Activated CD8-positive, alpha-beta memory T cell treated with anti-CD3 and anti-CD28 coated beads for 1 hour (primary cell): ENCODE measurements at regions not wholly inside any gene's neighbourhood (a gene's known extent, or its start where the extent isn't known, plus 50 kb on each side); places are given as distances from the start of the nearest gene placed in this dataset.

Experiments used
- DNase-seq, 2 donors: peaks; one replicate each; pipeline ENCODE4 v3.0.0-alpha.2; 2020; ENCODE audit warnings: low read depth in 1 of 2; ENCODE audit errors: extremely low read depth in 1 of 2

DNA sequence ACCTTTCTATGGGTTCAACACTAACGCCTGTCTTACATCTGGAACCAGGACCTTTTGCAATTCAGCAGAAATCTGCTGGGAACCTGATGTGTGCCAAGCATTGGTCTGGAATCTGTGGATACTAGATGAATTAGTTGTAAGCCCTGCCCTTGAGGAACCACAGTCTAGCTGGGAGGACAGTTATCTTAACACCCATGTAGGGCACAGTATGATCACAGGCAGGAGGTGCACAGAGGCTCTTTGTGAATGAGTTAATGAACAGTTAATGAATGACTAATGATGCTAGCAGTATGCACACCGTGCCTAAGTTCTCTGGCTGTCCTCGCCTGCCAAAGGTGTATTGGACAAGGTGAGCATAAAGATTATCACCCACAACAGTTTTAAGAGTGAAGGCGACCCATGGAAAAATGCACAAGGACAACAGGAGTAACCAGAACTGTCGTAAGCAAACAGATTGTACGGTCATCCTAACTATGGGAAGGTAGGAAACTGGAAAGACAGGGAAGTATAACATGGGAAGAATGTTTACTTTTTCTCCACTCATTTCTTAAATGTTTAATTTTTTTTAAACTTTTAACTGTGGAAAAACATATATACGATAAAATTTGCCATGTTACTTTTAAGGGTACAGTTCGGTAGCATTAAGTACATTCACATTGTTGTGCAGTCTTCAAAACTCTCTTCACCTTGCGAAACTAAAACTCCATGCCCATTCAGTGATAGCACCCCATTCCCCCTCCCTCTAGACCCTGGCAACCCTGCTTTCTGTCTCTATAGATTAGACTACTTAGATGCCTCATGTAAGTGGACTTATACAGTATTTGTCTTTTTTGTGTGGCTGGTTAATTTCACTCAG lies 139.9 kb downstream of the CXCL12 start:
- DNase-seq = no peak

DNA sequence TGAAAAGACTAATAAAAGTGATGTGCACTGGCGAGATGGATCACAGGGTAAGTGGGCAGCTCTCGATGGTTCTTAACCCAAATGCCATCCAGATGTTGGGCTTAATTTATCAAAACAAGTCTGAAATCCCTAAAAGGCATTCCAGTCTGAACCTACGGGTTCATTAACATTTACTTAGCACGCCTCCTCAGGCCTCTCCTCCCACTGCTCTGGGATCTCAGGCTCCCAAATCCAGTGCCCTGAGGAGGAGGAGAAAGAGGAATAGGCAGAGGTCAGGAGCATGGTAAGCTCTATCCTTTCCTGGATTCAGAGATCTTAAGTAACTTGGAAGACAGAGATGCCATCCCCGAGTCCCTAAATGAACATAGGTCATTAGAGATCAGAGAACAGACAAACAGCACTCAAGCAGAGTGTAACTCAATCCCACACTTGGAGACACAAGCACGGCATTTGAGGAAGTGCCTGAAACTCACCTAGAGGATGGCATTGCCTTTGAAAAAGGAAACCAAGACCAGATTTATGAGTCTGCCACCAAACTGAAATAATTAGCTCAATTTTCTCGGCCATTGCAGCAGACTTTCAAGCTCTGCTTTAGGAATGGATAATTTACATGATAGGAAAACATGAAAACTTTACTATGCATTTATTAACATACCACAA lies 140.9 kb downstream of the CXCL12 start:
- no peak for DNase-seq

DNA sequence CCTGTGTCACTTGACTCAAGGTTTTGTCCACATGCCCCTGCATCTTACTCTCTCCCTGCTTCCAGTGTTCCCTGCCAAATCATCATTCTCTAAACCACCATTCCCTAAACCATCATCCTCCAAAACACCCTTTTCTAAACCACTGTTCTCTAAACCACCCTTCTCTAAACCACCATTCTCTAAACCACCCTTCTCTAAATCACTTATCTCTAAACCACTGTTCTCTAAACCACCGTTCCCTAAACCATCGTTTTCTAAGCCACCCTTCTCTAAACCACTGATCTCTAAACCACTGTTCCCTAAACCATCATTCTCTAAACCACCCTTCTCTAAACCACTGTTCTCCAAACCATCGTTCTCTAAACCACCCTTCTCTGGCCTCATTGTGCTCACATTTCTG lies 142.1 kb downstream of the CXCL12 start:
- no peak for DNase-seq

DNA sequence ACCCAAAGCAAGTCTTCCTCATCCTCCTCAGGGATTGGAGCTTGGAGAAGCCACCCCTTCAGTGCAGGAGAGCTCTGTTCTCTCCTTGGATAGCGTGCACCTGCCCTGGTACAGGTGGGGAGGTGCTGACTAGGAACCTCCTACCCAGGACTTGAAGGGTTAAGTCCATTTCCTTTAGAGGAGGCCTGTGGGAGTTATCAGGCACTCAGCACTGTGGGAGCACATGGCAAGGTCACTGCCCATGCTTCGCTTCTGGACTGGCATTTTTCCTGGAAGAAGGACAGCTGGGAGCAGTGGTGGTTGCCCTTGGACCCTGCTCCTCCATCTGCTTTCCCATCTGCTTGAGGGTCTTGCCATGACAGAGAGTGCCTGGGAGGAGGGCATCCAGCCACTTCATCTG lies 142.8 kb downstream of the CXCL12 start:
- no peak for DNase-seq

DNA sequence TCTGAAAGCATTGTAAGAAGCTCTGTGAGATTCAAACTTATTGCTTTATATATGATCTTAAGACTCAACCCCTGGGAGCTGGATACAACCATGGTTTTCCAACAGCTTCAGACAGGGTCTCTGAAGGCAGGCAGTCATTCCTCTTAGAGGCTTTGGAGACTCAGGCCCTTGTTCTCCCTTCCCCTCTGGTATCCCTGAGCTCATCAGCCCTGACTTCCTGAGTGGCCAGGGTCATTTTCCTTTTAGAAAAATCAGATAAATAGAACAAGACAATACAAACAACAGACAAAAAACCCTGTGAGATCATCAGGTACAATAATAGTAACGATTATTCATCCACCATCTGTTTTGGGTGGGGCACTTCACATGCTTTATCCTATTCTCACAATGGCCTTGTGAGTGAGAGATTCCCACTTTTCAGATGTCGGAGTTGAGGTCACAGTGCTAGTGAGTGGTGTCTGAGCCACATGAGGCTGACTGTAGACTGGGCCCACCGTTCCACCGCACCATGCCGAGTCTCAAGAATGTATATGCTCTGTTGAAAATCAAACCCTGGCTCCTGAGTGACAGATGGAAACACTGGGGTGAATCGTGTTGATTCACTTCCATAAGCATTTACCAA lies 144.2 kb downstream of the CXCL12 start:
- no peak for DNase-seq

DNA sequence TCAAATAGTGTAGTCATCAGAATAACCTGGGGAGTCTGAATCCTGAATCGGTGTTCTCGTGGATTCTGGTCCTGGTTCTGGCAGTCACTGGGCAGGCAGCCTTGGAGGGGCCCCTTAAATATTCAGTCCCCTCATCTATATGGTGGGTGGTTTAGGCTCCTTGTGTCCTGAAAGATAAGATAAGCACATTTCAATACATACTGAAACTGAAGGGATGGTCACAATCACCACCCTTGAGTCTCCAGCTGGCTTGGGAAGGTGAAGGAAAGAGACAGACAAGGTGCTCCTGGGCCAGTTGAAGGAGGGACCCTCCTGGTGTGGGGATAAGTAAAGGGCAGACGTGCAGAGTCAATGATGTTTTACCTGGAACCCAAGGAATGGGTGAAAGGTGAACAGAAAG lies 146.7 kb downstream of the CXCL12 start:
- no peak for DNase-seq

DNA sequence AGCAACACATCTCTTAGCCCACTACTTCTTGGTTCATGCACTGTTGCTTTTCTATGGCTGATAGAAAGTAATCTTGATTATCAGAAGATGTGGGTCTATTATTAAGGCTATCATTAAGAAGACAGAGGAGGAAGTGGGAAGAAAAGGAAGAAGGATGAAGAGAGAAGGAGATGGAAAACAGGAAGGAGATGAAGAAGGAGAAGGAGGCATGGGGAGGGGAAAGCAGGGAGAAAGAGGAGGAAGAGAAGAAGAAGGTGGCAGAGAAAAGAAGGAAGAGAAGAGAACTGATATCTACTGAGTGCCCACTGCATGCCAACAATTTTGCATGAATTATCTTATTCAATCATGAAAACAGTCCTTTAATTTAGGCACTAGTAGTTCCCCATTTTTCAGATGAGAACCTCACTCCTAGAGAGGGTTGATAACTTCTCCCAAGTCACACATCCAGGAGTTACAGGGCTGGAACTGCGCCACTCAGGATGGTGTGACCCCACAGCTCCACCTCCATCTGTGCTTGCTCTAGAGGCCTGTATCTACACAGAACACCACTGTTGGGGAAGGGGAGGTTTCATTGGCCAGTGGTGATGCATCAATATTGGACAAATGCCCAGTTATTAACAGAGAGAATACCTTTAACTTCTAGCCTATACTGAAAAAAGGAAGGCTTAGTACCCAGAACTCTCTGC lies 147.4 kb downstream of the CXCL12 start:
- DNase-seq = no peak

DNA sequence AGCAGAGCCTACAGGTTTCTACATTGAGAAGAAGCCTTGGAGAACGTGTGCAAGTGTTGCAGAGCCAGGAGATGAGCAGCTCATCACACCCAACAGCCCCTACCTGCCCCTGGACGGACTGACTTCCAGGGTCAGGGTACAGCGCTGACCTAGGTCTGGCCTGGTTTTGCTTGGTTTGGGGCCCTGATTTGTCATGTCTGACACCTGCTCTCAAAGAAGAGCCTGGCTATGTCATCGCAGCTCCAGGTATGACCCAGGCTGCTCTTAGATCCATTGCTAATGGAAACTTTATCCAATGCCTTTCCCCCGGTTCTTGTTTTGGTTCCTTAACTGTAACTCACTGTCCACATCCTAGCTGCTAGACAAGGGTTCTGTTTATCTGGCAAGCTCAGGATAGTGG lies 149.5 kb downstream of the CXCL12 start:
- no peak for DNase-seq

DNA sequence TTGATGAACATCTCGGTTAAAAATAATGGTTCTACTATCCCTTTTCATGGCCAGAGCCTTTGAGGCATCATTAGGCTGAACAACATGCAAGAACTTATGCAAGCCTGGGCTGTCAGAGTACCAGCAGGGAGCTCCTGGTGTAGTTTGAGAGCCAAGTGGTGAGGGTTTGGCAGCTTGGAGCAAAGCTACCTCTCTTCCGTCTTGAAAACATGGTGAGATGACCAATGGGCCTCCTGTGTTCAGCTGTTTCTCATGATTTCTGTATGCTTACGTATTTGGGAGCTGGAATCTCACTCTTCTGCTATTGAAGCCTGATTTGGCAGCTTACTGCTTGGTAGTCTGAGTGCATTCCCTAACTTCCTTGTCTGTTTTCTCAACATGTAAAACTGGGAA lies 150.4 kb downstream of the CXCL12 start:
- no peak for DNase-seq

DNA sequence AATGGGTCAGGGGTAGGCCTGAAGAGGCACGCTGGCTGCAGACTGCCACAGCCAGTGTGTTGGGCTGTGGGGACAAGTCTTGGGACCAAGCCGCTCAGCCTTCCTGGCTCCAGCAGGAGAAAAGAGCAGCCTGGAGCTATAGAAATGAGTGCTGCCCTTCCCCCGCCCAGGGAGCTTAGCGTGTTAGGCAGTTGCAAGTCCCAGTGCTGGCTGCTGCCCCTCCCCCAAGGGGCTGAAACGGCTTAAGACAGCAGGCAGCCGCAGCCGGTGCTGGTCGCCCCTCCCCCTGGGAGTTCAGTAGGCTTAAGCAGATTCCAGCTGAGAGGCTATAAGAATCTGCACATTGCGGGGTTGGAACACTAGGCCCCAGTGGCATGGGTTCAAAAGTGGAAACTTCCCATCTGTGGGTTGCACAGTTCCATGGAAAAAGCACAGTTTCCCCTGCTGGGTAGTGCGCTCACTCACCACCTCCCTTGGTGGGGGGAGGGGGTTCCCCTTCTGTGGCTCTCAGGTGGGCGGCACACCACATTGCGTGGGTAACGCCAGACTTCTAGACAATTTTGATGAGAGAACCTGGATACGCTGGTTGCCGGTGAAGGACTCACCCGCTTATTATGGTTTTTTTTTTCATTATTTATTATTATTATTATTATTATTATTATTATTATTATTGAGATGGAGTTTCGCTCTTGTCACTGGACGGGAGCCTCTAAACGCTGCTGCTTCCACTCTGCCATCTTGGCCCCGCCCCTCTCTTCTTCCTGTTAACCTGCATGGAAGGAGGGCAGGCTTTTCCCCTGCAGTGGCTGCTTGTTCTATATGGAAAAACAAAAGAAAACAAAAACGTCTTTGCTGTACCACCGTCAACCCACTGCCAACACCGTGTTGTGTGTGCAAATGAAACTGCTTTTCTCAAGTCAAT lies 151.1 kb downstream of the CXCL12 start:
- DNase-seq = no peak

DNA sequence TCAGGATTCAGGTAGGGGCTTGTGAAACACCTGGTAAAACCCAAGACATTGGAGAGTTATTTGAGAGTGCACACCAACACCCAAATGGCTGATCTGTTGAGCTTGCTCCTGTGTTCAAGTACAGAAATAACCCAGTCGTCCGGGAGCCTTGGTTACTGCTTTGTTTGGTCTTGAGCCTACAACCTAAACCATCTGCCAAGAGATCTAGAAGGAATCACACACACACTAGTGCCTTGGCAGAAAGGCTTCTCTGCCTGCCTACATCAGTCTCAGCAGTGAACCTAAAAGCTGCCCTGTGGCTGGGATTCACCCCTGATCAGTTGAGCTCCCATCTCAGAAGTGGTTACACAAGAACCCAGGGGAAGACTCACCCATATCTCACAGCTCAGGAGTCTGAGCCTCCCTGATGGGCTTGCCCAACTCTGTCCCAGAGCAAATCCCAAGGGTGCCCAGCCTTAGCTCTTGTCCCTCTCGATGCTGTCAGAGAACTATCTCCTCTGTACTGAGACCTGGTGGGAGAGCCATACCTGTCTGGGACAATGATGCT lies 167.6 kb downstream of the CXCL12 start:
- no peak for DNase-seq

DNA sequence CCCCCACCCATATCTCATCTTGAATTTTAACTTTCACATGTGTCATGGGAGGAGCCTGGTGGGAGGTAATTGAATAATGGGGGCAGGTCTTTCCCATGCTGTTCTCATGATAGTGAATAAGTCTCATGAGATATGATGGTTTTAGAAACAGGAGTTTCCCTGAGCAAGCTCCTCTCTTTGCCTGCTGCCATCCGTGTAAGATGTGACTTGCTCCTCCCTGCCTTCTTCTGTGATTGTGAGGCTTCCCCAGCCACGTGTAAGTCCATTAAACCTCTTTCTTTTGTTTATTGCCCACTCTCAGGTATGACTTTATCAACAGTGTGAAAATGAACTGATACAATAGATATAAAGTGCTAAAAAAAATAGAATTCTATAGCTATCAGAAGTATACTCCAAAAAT lies 168.8 kb downstream of the CXCL12 start:
- no peak for DNase-seq

DNA sequence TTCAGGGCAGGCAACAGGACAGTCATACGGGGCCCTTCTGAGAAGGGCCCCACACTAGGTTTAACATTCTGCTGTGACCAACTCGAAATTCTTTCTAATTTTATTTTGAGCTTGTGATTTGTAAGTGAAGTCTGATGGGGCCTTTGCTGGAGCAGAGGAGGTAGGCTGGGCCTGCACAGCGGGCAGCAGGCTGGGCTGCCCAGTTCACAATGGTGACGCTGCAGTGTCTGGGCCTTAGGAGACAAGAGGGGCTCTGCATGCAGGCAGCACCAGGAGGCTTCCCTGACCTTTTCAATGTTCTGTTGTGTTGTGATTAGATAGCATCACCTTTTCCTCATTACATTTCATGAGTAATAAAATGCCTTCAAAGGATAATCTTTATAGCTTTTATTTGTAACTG lies 175.1 kb downstream of the CXCL12 start:
- no peak for DNase-seq

DNA sequence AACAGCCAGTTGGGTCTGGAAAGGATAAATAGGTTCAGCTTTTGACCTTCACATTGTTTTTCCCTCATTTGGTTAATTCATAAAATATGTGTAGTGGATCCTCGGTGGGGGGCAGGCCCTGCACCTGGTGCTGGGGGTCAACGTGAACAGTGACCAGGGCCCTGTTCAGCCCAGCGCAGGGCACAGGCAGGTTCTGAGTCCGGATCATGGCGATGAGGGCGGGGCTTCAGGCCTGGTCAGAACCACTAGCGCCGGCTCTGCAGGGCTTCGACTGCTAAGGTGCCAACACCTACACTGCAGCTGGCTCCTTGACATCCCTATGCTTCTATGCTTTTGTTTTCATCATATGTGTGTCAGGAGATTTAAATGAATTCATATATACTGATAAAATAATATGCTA lies 177.7 kb downstream of the CXCL12 start:
- no peak for DNase-seq

DNA sequence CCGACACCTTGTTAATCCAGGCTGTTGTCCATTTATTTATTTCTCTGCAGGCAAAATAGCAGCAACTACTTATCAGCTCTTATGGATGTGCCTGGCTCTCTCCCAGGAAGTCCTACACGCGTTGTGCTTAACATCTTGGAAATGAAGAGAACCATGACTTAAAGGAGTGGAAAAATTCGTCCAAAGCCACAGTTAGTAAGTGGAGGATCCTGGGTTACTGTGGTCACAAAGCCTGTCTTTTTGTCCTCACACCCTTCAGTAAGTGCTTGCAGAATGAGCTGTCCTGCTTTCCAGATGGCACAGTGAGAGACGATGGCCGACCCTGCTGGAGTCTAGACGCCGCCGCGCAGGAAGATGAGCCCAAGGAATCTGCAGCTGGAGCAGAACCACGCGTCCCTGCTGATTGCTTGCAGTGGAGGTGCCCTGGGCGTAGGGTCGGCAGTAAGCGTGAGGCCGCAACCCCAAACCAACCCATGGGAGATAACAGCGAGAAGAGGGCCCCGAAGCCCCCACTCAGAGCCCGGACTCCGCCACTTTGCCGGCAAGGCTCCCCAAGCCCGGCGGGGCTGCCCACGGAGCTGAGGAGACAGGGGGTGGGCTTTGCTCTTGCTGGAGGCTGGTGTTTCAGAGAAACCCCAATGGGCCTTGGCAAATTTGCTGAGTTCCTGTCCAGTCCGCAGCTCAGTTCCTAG lies 178.6 kb downstream of the CXCL12 start:
- no peak for DNase-seq

DNA sequence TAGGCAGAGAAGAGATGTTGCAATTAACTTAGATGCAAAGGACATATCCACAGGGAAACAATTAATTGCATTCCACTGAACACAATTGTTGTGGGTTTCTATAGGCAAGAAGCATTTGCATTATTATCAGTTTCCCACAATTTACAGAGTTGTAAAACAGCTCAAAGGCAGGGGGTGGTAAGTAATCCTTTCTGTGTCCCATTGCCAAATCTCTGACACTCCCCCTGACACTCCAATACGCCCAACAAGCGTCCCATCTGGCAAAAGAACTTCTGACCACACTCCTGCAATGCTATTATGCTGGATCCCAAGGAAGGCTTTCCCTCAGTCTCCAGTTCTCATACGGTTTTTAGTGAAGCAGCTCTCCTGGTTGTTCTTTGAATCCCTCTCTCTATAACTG lies 179.8 kb downstream of the CXCL12 start:
- no peak for DNase-seq

DNA sequence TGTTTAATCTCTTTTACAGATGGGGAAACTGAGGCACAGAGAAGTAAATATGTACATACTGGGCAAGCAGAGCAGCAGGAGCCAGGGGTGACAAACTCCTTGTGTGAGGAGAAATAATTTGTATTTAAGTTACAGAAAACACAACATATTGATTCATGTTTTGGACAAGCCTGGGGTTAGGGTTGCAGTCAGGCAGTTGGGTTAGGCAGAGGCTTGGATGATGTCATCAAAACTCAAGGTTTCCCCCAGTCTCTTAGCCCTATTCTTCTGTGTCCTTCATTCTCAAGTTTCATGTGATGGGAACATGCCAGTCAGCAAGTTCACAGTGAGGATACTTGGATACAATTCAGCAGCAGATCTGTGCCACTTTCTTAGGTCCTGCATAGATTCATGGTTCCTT lies 181.4 kb downstream of the CXCL12 start:
- DNase-seq = no peak

DNA sequence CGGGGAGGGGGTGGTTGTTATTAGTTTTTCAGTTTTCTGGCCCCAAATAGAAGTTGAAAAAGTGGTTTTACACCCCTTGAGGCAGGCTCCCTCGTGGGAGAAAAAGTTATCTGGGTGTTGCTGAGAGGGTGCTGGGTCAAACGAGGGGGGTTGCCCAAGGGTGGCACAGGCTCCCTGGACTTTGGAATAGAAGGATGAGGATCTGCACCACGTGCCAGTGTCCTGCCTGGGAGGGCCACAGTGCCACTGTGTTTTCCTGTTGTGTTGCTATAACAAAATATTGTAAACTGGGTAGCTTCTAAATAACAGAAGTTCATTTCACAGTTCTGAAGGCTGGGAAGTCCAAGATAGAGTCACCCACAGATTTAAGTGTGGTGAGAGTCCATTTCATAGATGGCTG lies 181.9 kb downstream of the CXCL12 start:
- DNase-seq = no peak

DNA sequence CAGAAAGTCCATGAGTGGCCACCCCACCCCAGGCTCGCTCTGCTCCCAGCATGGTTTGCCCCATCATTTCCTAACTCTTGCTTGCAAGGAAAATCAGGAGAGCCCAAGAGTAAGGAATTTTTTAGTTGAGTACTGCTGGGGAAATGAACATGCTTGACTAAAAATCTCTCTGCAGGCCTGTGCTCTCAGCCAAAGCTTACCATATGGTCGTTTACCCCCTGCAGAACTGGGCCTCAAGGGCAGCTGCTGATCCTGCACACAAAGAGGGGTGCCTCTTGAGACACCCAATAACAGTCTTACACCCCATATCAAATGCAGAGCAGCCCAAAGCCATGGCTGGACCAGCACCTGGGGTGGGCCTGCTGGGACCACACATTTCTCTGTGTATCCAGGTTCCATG lies 183.2 kb downstream of the CXCL12 start:
- DNase-seq = no peak

DNA sequence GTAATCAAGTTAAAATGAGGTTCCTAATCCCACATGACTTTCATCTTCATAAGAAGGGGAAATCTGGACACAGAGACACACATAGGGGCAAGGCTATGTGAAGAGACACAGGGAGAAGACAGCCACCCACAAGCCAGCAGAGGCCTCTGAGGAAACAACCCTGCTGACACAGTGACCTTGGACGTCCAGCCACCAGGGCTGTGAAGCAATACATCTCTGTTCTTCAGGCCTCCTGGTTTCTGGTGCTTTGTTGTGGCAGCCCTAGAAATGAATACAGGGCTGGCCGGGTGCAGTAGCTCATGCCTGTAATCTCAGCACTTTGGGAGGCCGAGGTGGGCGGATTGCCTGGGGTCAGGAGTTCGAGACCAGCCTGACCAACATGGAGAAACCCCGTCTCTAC lies 183.9 kb downstream of the CXCL12 start:
- DNase-seq = no peak
